WTC11 (cell line): ENCODE measurements at regions not wholly inside any gene's neighbourhood (a gene's known extent, or its start where the extent isn't known, plus 50 kb on each side); places are given as distances from the start of the nearest gene placed in this dataset.

Experiments
- CREM ChIP-seq: sonication (generic); formaldehyde crosslinking; IDR thresholded peaks from 2 replicates; pipeline ENCODE4 v1.8.1; 2022; ENCODE audit warnings: mild to moderate bottlenecking, missing genetic modification reagents, moderate library complexity
- ETV6 ChIP-seq: sonication (generic); formaldehyde crosslinking; IDR thresholded peaks from 2 replicates; pipeline ENCODE4 v1.8.1; 2022; ENCODE audit warnings: mild to moderate bottlenecking, missing genetic modification reagents
- GTF2I ChIP-seq: fragments of 250-450 bp; sonication (Bioruptor Pico); conservative IDR thresholded peaks from 2 replicates; pipeline ENCODE4 v1.4.0; 2021; ENCODE audit warnings: mild to moderate bottlenecking
- JUN ChIP-seq: sonication (generic); formaldehyde crosslinking; IDR thresholded peaks from 2 replicates; pipeline ENCODE4 v1.8.0; 2023; ENCODE audit warnings: mild to moderate bottlenecking, missing genetic modification reagents
- TF ChIP-seq, protein P1 (sequence below): fragments of 200-600 bp; IDR thresholded peaks from 2 replicates; pipeline ENCODE4 v1.8.0; 2022; ENCODE audit warnings: antibody characterized with exemption
- TF ChIP-seq, protein P2 (sequence below): sonication (generic); formaldehyde crosslinking; conservative IDR thresholded peaks from 2 replicates; pipeline ENCODE4 v1.8.1; 2022; ENCODE audit warnings: mild to moderate bottlenecking, missing genetic modification reagents
- TF ChIP-seq, protein P3 (sequence below): sonication (generic); formaldehyde crosslinking; IDR thresholded peaks from 2 replicates; pipeline ENCODE4 v1.8.0; 2022; ENCODE audit warnings: mild to moderate bottlenecking, missing genetic modification reagents
- TF ChIP-seq, protein P4 (sequence below): sonication (generic); formaldehyde crosslinking; IDR thresholded peaks from 2 replicates; pipeline ENCODE4 v1.8.1; 2022; ENCODE audit warnings: low read depth, missing genetic modification reagents, borderline replicate concordance
- TF ChIP-seq, protein P5 (sequence below): sonication (generic); formaldehyde crosslinking; IDR thresholded peaks from 2 replicates; pipeline ENCODE4 v1.8.0; 2022; ENCODE audit warnings: mild to moderate bottlenecking, missing genetic modification reagents

DNA sequence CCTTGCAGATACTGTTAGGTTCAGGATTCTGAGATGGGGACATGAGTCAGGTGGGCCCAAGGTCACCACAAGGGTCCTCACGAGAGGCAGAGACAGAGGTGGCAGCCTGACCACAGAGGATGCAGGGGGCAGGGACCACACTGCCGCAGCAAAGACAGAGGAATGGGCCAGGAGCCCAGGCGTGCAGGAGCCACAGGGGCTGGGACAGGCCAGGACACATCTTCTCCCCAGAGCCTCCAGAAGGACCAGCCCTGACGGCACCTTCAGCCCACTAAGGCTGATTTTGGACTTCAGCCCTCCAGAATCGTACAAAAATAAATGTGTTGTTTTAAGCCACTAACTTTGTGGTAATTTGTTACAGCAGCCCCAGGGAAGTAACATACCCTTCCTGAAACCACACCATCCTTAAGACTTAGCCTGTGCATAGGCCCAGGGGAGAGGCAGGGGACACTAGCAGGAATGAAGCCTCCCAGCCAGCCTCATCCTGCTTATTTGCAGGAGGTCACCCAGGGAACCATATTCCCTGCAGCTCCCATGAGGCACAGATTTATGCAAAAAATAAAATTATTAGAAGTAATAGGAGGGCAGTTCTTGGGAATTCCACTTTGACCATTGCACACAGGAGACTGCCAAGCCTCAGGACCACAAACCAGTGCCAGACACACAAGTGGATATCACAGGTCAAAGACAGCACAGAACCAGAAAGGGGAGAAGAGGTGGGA is 119.3 kb upstream of the CST7 start:
- TF ChIP-seq, protein P1, sequence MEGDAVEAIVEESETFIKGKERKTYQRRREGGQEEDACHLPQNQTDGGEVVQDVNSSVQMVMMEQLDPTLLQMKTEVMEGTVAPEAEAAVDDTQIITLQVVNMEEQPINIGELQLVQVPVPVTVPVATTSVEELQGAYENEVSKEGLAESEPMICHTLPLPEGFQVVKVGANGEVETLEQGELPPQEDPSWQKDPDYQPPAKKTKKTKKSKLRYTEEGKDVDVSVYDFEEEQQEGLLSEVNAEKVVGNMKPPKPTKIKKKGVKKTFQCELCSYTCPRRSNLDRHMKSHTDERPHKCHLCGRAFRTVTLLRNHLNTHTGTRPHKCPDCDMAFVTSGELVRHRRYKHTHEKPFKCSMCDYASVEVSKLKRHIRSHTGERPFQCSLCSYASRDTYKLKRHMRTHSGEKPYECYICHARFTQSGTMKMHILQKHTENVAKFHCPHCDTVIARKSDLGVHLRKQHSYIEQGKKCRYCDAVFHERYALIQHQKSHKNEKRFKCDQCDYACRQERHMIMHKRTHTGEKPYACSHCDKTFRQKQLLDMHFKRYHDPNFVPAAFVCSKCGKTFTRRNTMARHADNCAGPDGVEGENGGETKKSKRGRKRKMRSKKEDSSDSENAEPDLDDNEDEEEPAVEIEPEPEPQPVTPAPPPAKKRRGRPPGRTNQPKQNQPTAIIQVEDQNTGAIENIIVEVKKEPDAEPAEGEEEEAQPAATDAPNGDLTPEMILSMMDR: no peak
- TF ChIP-seq CREM (CRISPR knock-in tag) (no peak), ETV6 (no peak), JUN (CRISPR knock-in tag) (no peak), GTF2I (CRISPR knock-in tag) (no peak)
- TF ChIP-seq, protein P2, sequence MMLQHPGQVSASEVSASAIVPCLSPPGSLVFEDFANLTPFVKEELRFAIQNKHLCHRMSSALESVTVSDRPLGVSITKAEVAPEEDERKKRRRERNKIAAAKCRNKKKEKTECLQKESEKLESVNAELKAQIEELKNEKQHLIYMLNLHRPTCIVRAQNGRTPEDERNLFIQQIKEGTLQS: no peak
- TF ChIP-seq, protein P3, sequence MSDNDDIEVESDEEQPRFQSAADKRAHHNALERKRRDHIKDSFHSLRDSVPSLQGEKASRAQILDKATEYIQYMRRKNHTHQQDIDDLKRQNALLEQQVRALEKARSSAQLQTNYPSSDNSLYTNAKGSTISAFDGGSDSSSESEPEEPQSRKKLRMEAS: no peak
- TF ChIP-seq, protein P4, sequence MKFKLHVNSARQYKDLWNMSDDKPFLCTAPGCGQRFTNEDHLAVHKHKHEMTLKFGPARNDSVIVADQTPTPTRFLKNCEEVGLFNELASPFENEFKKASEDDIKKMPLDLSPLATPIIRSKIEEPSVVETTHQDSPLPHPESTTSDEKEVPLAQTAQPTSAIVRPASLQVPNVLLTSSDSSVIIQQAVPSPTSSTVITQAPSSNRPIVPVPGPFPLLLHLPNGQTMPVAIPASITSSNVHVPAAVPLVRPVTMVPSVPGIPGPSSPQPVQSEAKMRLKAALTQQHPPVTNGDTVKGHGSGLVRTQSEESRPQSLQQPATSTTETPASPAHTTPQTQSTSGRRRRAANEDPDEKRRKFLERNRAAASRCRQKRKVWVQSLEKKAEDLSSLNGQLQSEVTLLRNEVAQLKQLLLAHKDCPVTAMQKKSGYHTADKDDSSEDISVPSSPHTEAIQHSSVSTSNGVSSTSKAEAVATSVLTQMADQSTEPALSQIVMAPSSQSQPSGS (CRISPR knock-in tag): no peak
- TF ChIP-seq, protein P5, sequence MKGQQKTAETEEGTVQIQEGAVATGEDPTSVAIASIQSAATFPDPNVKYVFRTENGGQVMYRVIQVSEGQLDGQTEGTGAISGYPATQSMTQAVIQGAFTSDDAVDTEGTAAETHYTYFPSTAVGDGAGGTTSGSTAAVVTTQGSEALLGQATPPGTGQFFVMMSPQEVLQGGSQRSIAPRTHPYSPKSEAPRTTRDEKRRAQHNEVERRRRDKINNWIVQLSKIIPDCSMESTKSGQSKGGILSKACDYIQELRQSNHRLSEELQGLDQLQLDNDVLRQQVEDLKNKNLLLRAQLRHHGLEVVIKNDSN (CRISPR knock-in tag): no peak
